Stomach (tissue), 4 donors: ENCODE measurements at regions not wholly inside any gene's neighbourhood (a gene's known extent, or its start where the extent isn't known, plus 50 kb on each side); places are given as distances from the start of the nearest gene placed in this dataset.

Experiments used
- POLR2A ChIP-seq, 4 donors: fragments of 450-650 bp; IDR thresholded peaks; one replicate each; pipeline ENCODE4 v1.6.1; 2016; ENCODE audit warnings: antibody characterized with exemption in 4 of 4, control low read depth in 2 of 4, mild to moderate bottlenecking in 1 of 4, moderate library complexity in 1 of 4
- TF ChIP-seq, protein P1 (sequence below), 7 experiments: fragments of 450-650 bp in 4 of 7; fragments of 200-600 bp in 3 of 7; sonication (generic) in 3 of 7; IDR thresholded peaks; one replicate each; pipeline ENCODE4 v1.5.1; 2016 to 2019; ENCODE audit warnings: antibody characterized with exemption in 7 of 7, control low read depth in 2 of 7, mild to moderate bottlenecking in 1 of 7

DNA sequence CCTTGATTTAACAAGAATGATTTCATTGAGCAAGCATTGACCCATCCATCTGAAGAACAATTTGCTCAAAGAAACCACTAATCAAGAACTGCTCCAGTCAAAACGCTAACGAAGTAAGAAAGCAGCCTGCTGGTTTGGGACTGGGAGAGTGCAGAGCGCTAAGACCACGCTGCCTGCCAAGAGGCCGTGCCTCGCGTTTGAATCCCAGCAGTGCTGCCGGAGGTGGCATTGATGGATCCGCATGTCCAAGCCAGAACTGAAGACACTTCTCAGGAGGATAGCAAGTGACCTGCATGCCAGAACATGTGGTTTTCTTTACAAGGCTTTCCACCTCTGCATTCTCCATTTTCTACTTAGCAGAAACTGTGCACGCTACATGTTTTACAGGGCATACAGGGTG, 105.2 kb upstream of the FOXC1 start:
- TF ChIP-seq, protein P1, sequence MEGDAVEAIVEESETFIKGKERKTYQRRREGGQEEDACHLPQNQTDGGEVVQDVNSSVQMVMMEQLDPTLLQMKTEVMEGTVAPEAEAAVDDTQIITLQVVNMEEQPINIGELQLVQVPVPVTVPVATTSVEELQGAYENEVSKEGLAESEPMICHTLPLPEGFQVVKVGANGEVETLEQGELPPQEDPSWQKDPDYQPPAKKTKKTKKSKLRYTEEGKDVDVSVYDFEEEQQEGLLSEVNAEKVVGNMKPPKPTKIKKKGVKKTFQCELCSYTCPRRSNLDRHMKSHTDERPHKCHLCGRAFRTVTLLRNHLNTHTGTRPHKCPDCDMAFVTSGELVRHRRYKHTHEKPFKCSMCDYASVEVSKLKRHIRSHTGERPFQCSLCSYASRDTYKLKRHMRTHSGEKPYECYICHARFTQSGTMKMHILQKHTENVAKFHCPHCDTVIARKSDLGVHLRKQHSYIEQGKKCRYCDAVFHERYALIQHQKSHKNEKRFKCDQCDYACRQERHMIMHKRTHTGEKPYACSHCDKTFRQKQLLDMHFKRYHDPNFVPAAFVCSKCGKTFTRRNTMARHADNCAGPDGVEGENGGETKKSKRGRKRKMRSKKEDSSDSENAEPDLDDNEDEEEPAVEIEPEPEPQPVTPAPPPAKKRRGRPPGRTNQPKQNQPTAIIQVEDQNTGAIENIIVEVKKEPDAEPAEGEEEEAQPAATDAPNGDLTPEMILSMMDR (IDR thresholded peaks at IDR 0.05), result no peak
- TF ChIP-seq POLR2A (IDR thresholded peaks at IDR 0.05), result no peak
